Lower lobe of right lung (tissue), 2 donors: ENCODE measurements at regions not wholly inside any gene's neighbourhood (a gene's known extent, or its start where the extent isn't known, plus 50 kb on each side); places are given as distances from the start of the nearest gene placed in this dataset.

Experiments
- ATAC-seq, 2 donors: fragments of 200-7000 bp; cut with Tn5 transposase; one replicate each; pipeline ENCODE4 v1.9.1; 2020 to 2022; ENCODE audit warnings: mild to moderate bottlenecking in 2 of 2, moderate library complexity in 2 of 2
- DNase-seq: peaks from one replicate; pipeline ENCODE4 v3.0.0-alpha.2; 2020
- H3K27ac ChIP-seq: fragments of 200-600 bp; one replicate; pipeline ENCODE4 v1.8.0; 2022
- H3K27me3 ChIP-seq: fragments of 200-600 bp; one replicate; pipeline ENCODE4 v1.8.0; 2022; ENCODE audit warnings: low read depth
- H3K36me3 ChIP-seq: fragments of 200-600 bp; one replicate; pipeline ENCODE4 v1.8.0; 2022; ENCODE audit warnings: mild to moderate bottlenecking
- H3K4me1 ChIP-seq: fragments of 200-600 bp; one replicate; pipeline ENCODE4 v1.8.0; 2022
- H3K4me3 ChIP-seq: fragments of 200-600 bp; one replicate; pipeline ENCODE4 v1.8.0; 2022; ENCODE audit warnings: mild to moderate bottlenecking
- H3K9me3 ChIP-seq: fragments of 200-600 bp; one replicate; pipeline ENCODE4 v1.8.0; 2022
- CTCF ChIP-seq: fragments of 200-600 bp; IDR thresholded peaks from one replicate; pipeline ENCODE4 v1.8.0; 2022; ENCODE audit warnings: antibody characterized with exemption, mild to moderate bottlenecking
- intact Hi-C: fragments of 100-400 bp; cut with DNase I; formaldehyde crosslinking; loops from one replicate; pipeline ENCODE4 v1.11.0; 2022
- donor health status: DM: no; HTN: yes; CAD: no; lungs with severe emphysema.

GRCh38 chr10:25851548-25851947 is 82.5 kb upstream of the MYO3A start:
- H3K9me3 ChIP-seq: no peaks in the 10 kb centered on the region
- no peaks in the 10 kb centered on the region for H3K27me3 ChIP-seq
- intact Hi-C loops: no loop called here
- H3K36me3 ChIP-seq: no peaks in the 10 kb centered on the region
- TF ChIP-seq CTCF: no peak
- DNase-seq: no peak
- H3K4me1 ChIP-seq: no peaks in the 10 kb centered on the region
- no peak overlapping the region for H3K27ac ChIP-seq
- no peak for ATAC-seq
- H3K4me3 ChIP-seq: no peak overlapping the region

DNA sequence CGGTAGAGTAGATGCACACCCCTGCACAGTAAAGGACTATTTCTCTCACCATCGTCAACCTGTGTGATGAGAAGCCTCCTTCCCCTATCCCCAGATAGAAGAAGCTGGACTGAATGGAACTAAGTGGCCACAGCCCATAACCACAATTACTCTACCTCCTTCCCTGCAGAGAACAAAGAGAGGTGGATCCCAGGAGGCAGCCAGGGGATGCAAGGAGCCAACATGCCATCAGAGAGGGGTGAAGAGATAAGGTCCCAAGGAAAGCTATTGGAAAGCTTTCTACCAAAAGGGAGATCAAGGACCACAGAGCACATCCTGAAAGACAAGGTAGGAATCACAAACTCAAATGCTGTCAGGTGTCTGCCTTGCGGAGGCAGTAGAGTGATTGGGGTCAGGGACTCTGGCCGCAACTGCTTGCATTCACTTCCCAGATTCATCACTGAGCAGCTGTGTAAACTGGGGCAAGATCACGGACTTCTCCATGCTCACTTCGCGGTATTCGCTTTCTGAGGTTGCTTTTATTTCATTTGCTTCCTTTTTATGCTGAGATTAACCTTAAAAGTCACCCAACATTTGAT is 81.6 kb upstream of the MYO3A start:
- Histone ChIP-seq H3K9me3 (no peaks in the 10 kb centered on the region), H3K27ac (no peak overlapping the region), H3K27me3 (no peaks in the 10 kb centered on the region), H3K4me1 (no peaks in the 10 kb centered on the region), H3K4me3 (no peak overlapping the region), H3K36me3 (no peaks in the 10 kb centered on the region)
- ATAC-seq (no peak), DNase-seq (no peak)
- TF ChIP-seq CTCF: no peak
- intact Hi-C loops: no loop called here

DNA sequence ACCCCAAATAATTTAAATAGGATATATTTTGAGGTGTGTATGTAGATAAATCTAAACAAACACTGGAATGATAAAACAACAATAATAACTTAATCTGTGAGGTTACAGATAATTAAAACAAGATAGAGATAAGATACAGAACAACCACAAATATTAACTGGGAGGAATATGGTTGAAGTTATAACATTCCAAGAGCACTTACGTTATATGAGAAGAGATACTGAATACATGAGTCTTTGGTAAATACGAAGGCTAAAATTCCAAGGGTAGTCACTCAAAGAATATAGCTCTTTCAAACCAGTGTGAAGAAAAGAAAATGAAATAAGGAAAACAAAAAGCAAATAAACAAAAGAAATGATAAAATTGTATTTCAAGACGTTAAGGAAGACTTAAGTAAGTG is 76.0 kb upstream of the MYO3A start:
- Histone ChIP-seq H3K4me3 (no peak overlapping the region), H3K36me3 (no peaks in the 10 kb centered on the region), H3K4me1 (no peaks in the 10 kb centered on the region), H3K9me3 (no peaks in the 10 kb centered on the region), H3K27ac (no peak overlapping the region), H3K27me3 (peaks cover 5% of the 10 kb centered on the region)
- TF ChIP-seq CTCF: no peak
- intact Hi-C loops: no loop called here
- no peak for ATAC-seq
- no peak for DNase-seq

DNA sequence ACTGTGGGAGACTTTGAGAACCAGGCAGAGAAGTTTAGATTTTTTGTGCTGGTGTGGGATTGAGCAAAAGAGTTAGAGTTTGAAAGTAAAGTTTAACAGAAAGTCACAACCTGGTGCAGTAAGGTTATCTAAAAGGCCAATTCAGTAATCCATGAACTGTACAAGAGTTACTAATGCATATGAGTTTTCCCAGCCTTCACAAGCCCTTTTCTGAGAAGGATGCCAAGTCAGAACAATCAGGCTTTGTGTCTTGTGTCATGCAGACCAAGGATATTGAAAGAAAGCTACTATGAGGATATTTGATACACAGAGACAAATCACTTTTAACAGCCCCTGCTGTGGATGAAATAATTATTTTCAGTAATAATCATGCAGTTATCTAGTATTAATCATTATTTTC is 68.8 kb upstream of the MYO3A start:
- DNase-seq (no peak), ATAC-seq (no peak)
- Histone ChIP-seq H3K9me3 (no peaks in the 10 kb centered on the region), H3K36me3 (no peaks in the 10 kb centered on the region), H3K4me1 (no peaks in the 10 kb centered on the region), H3K4me3 (no peak overlapping the region), H3K27me3 (peaks cover 5% of the 10 kb centered on the region), H3K27ac (no peak overlapping the region)
- no peak for TF ChIP-seq CTCF
- intact Hi-C loops: no loop called here

DNA sequence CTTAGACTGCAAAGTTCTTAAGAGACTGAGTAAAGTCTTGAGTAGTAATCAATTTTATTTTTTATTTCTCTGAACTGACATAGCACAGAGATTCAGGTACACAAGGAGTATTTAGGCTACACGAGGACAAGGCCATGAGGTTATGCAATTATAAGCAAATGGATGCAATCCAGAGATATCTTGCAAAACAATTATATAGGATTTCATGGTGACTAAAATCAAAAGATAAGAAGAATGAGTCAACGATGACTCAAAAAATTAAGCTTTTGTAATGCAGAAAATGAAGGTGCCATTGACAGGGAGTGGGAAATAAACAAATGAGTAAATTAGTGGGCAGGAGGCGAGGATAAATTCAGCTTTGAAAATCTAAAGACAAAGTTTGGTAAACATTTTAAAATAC is 66.7 kb upstream of the MYO3A start:
- DNase-seq (no peak), ATAC-seq (no peak)
- Histone ChIP-seq H3K4me1 (no peaks in the 10 kb centered on the region), H3K27ac (no peak overlapping the region), H3K36me3 (no peaks in the 10 kb centered on the region), H3K9me3 (no peaks in the 10 kb centered on the region), H3K4me3 (no peak overlapping the region), H3K27me3 (no peaks in the 10 kb centered on the region)
- no peak for TF ChIP-seq CTCF
- intact Hi-C loops: no loop called here
